GM21825 (cell line): ENCODE measurements at regions not wholly inside any gene's neighbourhood (a gene's known extent, or its start where the extent isn't known, plus 50 kb on each side); places are given as distances from the start of the nearest gene placed in this dataset.
A peak's percentile ranks its signal among the peaks of the same experiment; 100 is the strongest.
"Not testable (repeated sequence)": the region's sequence is repeated elsewhere in the genome, so short reads cannot be mapped to it uniquely, and the experiment has no call there.

Experiments
- ATAC-seq: cut with Tn5 transposase; IDR thresholded peaks from one replicate; pipeline ENCODE4 v1.9.1; 2021; ENCODE audit warnings: mild to moderate bottlenecking, moderate library complexity; ENCODE audit not compliant: unreplicated experiment

- ATAC-seq = no peak
These were observed 330.8 kb downstream of the NUP35 start for GRCh38 chr2:183455056-183455455.

DNA sequence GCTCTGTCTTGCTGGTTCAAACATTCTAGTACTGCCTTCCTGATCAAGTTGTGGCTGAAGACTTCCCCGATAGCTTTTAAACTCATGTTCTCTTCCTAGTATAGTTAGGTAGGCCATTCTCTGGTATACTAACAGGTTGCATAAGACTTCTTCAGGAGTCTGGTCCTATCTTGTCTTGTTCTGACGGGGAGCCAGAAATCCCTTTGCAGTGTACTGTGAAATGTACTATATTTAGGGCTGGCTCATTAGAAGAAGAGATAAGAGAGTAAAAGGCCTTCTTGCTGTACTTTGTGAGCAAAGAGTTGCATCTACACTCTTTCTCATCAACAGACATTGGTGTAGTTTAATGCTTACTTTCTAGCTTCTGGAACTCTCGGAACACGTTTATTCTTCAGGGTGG, 331.9 kb downstream of the NUP35 start:
- no peak for ATAC-seq

DNA sequence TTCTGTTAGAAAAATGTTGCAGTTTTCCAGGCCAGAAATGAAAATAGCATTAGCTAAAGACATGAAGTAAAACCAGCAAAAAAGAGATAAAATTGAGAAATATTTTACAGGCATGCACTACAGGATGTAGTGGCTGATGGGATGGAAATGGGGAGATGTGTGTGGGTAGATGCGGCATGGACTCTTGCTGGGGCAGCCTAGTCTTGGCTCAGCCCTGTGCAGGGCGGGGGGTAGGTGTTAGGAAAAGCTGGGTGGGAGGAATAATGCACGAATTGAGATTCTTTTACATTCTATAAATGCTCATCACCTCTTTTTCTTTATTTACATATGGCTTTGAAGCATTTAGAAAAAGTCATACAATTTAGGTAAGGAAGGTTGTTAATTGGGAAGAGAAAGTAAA, 334.2 kb downstream of the NUP35 start:
- no peak for ATAC-seq

GRCh38 chr2:183459466-183459865, 335.2 kb downstream of the NUP35 start:
- ATAC-seq = no peak

DNA sequence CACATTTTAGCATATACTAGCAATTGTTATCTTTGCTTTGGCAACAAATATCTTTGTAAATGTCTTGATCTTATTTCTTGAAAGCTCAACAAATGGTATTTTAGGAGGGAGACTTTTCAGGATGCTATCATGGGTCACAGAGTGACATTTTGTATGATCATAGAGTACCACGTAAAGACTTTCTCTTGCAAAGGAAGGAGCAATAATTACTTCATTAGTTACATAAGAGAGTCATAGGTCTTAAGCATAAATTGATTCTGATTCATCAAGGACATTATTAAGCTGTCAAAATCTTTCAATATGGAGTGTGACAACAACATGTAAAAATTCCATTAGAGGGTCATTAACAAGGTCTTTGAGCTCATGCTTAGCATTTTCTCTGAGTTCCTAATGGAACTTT, 339.6 kb downstream of the NUP35 start:
- ATAC-seq = no peak

GRCh38 chr2:183465048-183465447, 340.8 kb downstream of the NUP35 start:
- ATAC-seq = no peak

DNA sequence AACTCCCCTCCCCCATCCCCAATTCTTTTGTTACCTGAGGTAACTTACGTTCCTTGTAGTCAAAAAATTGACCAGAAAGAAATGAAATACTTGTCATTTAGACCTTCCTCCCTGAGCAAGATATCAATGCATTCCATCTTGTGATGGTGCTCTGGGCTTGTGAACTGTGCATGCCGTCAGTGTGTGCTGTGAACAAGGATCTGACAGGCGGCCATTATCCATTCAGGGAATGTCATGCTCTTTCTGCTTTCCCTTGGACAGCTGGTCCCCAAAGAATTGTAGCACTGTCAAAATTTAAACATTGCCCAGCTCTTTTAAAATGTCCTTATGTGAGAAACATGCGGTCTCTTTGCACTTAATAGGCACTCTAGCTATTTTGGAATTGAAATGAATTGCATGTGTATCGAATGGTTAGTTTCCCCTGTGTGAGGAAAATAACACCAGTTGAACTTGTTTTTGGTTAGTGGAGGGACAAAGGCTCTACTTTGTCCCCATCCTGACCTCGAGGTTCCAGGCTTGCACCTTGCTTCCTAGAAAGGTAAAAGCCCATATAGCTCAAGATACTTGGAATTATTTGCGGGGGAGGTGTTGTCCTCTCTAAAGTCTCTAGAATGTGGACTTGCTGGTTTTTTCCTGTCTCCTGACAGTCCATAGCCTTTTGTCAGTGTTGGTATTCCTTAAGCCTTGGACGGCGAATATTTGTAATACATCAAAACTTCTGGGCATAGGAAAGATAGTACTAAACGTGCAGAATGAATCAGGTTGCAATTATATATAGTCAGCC, 350.9 kb downstream of the NUP35 start:
- ATAC-seq = no peak

DNA sequence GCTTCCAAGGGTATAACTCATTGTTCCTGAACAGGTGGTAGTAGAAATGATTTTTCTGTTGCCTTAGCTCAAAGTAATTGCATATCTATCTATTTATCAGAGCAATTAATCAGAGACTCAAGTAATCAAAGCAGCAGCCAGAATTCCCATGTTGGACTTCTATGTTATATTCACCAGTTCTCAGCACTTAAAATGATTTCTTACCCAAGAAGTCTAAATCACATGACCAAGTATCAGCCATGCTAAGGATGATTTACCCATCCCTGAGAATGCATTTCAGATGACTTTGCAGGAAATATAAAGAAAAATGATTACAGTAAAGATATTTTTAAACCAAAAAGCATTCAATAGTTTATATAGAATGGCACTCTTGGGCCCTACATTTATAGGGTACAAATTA, 352.2 kb downstream of the NUP35 start:
- ATAC-seq = no peak

GRCh38 chr2:183477296-183477695, 353.1 kb downstream of the NUP35 start:
- no peak for ATAC-seq

- not testable (repeated sequence) for ATAC-seq
These were observed 354.8 kb downstream of the NUP35 start for GRCh38 chr2:183478941-183479595.

DNA sequence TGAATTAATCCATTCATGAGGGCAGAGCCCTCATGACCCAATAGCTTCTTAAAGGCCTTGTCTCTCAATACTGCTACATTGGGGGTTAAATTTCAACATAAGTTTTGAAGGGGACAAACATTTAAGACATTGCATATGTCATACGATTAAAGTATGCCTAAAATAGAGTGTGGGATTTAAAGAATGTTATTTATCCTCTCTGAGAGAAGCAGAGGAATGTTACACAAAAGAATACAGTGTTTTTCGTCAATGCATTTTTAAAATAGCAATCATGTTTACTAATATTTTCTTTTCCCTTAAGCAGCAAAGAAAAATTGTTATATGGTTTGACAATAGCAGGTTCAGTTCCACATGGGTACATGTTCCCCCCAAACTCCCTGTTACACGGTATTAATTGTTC, 363.1 kb downstream of the NUP35 start:
- ATAC-seq = no peak

GRCh38 chr2:183488421-183488820, 364.2 kb downstream of the NUP35 start:
- ATAC-seq = no peak

DNA sequence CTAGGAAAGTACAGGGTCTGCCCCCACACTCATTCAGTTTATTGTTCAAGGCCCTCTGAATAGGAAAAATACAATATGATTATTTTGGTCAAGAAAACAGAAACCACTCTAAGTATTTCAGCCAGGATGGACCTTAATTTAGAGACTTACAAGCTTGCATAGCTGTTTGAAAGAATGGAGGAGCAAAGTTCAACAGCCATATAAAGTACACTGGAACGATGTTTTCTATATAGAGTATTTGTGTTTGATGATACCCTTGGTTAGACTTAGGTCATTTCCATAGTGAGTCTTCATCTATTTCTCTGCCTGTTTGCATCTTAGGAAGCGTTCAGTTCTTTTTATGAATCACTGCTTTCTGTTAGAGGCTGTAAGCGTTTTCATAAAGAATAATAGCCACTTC, 366.2 kb downstream of the NUP35 start:
- no peak for ATAC-seq

DNA sequence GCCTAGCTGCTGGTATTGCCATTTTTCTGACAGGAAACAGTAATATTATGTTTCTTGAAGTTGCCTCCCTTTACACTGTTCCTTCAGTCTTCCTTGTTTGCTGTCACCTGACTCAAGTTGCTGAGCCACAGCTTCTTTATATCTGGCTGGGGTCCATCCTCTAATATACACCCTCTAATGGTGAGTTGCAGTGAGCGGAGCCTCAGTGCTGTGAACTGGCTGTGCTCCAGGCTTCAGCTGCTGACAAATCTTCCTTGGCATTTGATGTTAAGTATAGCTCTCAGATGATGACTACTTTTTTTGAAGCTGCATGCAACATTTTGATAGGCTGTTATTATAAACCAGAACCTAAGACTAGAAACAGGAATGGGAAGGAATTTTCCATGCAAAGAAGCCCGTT, 366.7 kb downstream of the NUP35 start:
- ATAC-seq = no peak

DNA sequence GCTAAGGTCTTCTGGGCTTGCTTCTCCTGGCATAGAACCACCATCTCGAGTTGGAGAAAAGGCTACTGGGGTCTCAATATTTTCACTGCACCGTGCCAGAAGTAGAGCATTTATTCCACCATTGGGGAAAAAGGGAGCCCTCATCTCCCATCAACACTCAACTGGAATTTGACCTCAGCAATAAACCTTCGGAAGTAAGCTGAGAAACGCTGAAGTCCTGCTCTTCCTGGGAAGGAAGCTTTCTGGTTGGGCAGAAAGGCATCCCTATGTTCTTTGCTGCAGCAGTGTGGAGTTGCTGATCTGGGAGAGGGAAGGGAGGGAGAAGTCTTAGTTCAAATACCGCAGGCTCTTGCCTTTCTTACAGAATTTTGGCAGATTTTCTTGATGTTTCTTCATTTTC, 368.8 kb downstream of the NUP35 start:
- ATAC-seq = no peak

DNA sequence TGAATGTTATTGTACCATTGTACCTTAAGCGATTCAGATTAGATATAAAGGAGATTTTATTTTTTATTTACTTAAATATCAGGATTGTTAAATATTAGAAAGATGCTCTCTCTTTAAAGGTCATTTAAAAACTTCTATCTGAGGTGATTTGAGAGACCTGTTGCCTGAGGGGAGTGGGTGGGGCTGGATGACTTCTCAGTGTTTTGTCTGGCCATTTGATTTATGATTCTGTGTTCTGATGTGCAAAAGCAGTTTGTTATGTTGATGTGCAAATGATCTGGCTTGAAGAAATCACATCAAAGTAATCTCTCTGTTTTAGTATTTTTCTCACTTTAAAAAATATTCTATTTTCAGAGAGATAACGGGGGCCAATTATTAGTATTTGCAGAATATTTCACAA, 370.8 kb downstream of the NUP35 start:
- ATAC-seq = no peak

DNA sequence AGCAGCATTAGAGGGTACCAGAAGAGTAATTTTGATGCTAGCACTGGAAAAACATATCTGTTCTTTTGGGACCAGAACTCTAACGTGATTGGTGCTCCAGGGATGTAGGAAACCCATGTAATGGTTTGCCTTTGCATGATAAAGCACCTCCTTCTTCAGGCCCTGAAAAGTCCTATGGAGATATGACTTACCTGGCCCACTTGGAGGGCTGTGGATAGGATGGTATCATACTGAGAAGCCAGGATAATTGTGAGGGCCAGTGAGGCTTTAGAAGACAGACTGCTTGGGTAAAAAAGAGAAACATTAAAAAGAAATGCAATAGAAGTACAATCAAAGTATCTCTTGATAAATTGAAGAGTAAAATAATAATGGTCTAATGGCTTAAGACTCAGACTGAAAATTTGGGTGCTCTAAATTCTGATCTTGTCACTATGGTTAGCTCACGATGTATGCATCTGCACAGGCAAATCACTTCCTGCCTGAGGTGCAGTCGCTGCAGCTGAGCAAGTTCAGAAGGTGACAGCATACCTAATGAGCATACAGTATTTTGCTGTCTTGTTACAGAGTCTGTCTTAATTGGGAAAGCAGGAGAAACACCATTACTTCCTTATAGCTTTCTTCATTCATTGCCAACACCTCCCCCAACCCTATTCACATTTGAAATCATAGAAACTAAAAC, 371.5 kb downstream of the NUP35 start:
- ATAC-seq = peak; percentile 93

DNA sequence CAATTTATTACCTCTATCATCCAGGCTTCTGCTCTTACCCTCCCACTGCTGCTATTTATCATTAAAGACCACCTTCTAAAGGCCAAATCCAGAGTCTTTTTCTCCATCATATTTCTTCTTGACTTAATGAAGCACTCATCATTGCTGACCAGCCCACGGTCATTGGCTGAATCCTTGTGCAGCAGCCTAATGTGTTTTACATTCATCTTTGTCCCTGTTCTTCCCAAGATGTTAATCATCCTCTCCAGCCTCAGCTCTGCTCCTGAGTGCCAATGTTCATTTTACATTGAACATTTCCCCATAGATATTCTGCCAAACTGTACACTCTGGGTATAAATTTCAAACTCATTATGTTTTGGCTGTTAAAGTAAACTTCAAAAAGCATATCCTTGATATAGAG, 373.6 kb downstream of the NUP35 start:
- ATAC-seq = no peak

- peak; percentile 82 for ATAC-seq
These were observed 381.7 kb downstream of the NUP35 start for GRCh38 chr2:183505911-183506310.

DNA sequence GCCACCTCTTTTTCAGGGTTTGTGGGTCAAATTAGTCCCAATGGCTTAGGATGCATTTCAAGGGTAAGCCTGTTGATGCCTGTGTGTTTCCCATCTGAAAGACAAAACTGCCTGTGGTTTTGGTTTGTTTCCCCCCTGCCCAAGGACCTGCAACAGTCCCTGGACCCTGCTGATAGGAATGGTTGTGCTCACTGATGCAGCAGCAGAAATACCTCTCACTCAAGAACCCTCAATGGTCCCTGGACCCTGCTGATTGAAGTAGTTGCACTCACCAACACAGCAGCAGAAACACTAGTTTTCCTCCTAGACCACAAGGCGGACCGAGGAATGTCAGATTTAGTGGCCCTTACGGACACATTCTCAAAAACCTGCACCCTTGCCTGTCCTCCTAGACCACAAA, 386.9 kb downstream of the NUP35 start:
- no peak for ATAC-seq

- ATAC-seq = no peak
These were observed 395.3 kb downstream of the NUP35 start for GRCh38 chr2:183519371-183520056.

GRCh38 chr2:183521911-183522310, 397.7 kb downstream of the NUP35 start:
- ATAC-seq = no peak
